H1 (cell line): ENCODE measurements at regions not wholly inside any gene's neighbourhood (a gene's known extent, or its start where the extent isn't known, plus 50 kb on each side); places are given as distances from the start of the nearest gene placed in this dataset.

Source experiments
- PHF8 ChIP-seq: fragments of 200-600 bp; sonication (generic); conservative IDR thresholded peaks from 2 replicates; pipeline ENCODE4 v1.7.1; 2012; ENCODE audit warnings: low read depth, mild to moderate bottlenecking, inconsistent platforms, low read length, moderate library complexity
- TF ChIP-seq, protein P1 (sequence below), 3 experiments: IDR thresholded peaks; 1 replicate in 2 of 3; 2 replicates in 1 of 3; pipeline versions ENCODE4 v1.5.1 to v1.6.1; 2011; ENCODE audit warnings: low read length in 3 of 3, mild to moderate bottlenecking in 3 of 3, inconsistent platforms in 2 of 3, low read depth in 1 of 3, moderate library complexity in 1 of 3; ENCODE audit not compliant: insufficient read depth in 1 of 3; ENCODE audit errors: control extremely low read depth in 1 of 3

DNA sequence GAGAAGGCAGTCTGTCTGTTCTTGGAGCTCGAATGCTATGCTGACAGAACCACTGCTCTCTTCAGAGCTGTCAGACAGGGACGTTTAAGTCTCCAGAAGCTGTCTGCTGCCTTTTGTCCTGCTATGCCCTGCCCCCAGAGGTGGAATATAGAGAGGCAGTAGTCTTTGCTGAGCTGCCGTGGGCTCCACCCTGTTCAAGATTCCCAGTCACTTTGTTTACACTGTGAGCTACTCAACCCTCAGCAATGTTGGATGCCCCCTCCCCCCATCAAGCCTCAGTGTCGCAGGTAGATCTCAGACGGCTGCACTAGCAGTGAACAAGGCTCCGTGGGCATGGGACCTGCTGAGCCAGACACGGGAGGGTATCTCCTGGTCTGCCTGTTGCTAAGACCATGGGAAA, 344.2 kb downstream of the TMEM161B start:
- TF ChIP-seq, protein P1, sequence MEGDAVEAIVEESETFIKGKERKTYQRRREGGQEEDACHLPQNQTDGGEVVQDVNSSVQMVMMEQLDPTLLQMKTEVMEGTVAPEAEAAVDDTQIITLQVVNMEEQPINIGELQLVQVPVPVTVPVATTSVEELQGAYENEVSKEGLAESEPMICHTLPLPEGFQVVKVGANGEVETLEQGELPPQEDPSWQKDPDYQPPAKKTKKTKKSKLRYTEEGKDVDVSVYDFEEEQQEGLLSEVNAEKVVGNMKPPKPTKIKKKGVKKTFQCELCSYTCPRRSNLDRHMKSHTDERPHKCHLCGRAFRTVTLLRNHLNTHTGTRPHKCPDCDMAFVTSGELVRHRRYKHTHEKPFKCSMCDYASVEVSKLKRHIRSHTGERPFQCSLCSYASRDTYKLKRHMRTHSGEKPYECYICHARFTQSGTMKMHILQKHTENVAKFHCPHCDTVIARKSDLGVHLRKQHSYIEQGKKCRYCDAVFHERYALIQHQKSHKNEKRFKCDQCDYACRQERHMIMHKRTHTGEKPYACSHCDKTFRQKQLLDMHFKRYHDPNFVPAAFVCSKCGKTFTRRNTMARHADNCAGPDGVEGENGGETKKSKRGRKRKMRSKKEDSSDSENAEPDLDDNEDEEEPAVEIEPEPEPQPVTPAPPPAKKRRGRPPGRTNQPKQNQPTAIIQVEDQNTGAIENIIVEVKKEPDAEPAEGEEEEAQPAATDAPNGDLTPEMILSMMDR (IDR thresholded peaks at IDR 0.05; ENCODE audit: control extremely low read depth in 1 of 3, insufficient read depth in 1 of 3, low read depth in 1 of 3, low read length in 3 of 3), result no peak
- no peak for TF ChIP-seq PHF8
